Mesenchymal stem cell (in vitro differentiated cells and primary cell): ENCODE measurements at regions not wholly inside any gene's neighbourhood (a gene's known extent, or its start where the extent isn't known, plus 50 kb on each side); places are given as distances from the start of the nearest gene placed in this dataset.

Experiments
- DNase-seq: peaks from one replicate; pipeline ENCODE4 v3.0.0-alpha.2; 2013
- H2AFZ ChIP-seq: one replicate; pipeline ENCODE4 v1.6.1; 2013; ENCODE audit warnings: low read depth, mild to moderate bottlenecking, control low read depth, inconsistent platforms, low read length, moderate library complexity
- H2AK5ac ChIP-seq: 2 replicates; pipeline ENCODE4 v1.6.1; 2013; ENCODE audit warnings: low read length, moderate library complexity, mild to moderate bottlenecking, inconsistent platforms; ENCODE audit not compliant: severe bottlenecking
- H2BK120ac ChIP-seq: one replicate; pipeline ENCODE4 v1.6.1; 2013; ENCODE audit warnings: low read depth, mild to moderate bottlenecking, inconsistent platforms, low read length, moderate library complexity
- H2BK12ac ChIP-seq, 2 experiments: one replicate each; pipeline ENCODE4 v1.6.1; 2013; ENCODE audit warnings: inconsistent platforms in 2 of 2, low read length in 2 of 2, mild to moderate bottlenecking in 2 of 2, moderate library complexity in 2 of 2, control low read depth in 1 of 2
- H2BK15ac ChIP-seq: one replicate; pipeline ENCODE4 v1.6.1; 2013; ENCODE audit warnings: mild to moderate bottlenecking, low read depth, inconsistent platforms; ENCODE audit not compliant: poor library complexity, severe bottlenecking
- H2BK5ac ChIP-seq: 2 replicates; pipeline ENCODE4 v1.6.1; 2013; ENCODE audit warnings: low read depth, mild to moderate bottlenecking, low read length, control low read depth, inconsistent platforms; ENCODE audit not compliant: poor library complexity, severe bottlenecking
- H3K14ac ChIP-seq, 2 experiments: one replicate each; pipeline ENCODE4 v1.6.1; 2013; ENCODE audit warnings: inconsistent platforms in 2 of 2, low read length in 2 of 2, control low read depth in 1 of 2, mild to moderate bottlenecking in 1 of 2, moderate library complexity in 1 of 2
- H3K18ac ChIP-seq, 2 experiments: one replicate each; pipeline ENCODE4 v1.6.1; 2013; ENCODE audit warnings: inconsistent platforms in 2 of 2, low read length in 2 of 2, control low read depth in 1 of 2, low read depth in 1 of 2, mild to moderate bottlenecking in 1 of 2
- H3K23ac ChIP-seq, 2 experiments: one replicate each; pipeline ENCODE4 v1.6.1; 2013; ENCODE audit warnings: inconsistent platforms in 2 of 2, low read length in 2 of 2, mild to moderate bottlenecking in 2 of 2, moderate library complexity in 2 of 2, control low read depth in 1 of 2
- H3K27ac ChIP-seq: 2 replicates; pipeline ENCODE4 v1.5.1; 2013; ENCODE audit warnings: mild to moderate bottlenecking, moderate library complexity, low read length, control low read depth, inconsistent platforms; ENCODE audit not compliant: poor library complexity, severe bottlenecking
- H3K27me3 ChIP-seq, 2 experiments: 2 replicates each; pipeline versions ENCODE4 v1.6.1 to v1.7.0; 2013; ENCODE audit warnings: low read length in 2 of 2, mild to moderate bottlenecking in 2 of 2, moderate library complexity in 2 of 2, control low read depth in 1 of 2, inconsistent platforms in 1 of 2; ENCODE audit not compliant: control insufficient read depth in 1 of 2, insufficient read depth in 1 of 2
- H3K36me3 ChIP-seq, 2 experiments: 2 replicates each; pipeline versions ENCODE4 v1.6.1 to v1.7.0; 2013; ENCODE audit warnings: low read length in 2 of 2, control low read depth in 1 of 2, inconsistent platforms in 1 of 2, low read depth in 1 of 2, mild to moderate bottlenecking in 1 of 2; ENCODE audit not compliant: insufficient read depth in 2 of 2, control insufficient read depth in 1 of 2
- H3K4ac ChIP-seq, 2 experiments: one replicate each; pipeline ENCODE4 v1.6.1; 2013; ENCODE audit warnings: inconsistent platforms in 2 of 2, low read length in 2 of 2, mild to moderate bottlenecking in 2 of 2, moderate library complexity in 2 of 2, control low read depth in 1 of 2, low read depth in 1 of 2
- H3K4me1 ChIP-seq: 2 replicates; pipeline ENCODE4 v1.6.1; 2013; ENCODE audit warnings: low read depth, low read length, control low read depth; ENCODE audit not compliant: control insufficient read depth, insufficient read depth
- H3K4me2 ChIP-seq: 2 replicates; pipeline ENCODE4 v1.6.1; 2013; ENCODE audit warnings: low read length, mild to moderate bottlenecking, inconsistent platforms; ENCODE audit not compliant: poor library complexity, severe bottlenecking
- H3K4me3 ChIP-seq, 2 experiments: 2 replicates each; pipeline versions ENCODE4 v1.5.1 to v1.7.0; 2013; ENCODE audit warnings: low read length in 2 of 2, mild to moderate bottlenecking in 2 of 2, control low read depth in 1 of 2, low read depth in 1 of 2; ENCODE audit not compliant: insufficient read depth in 1 of 2
- H3K79me1 ChIP-seq: replicated peaks from 2 replicates; pipeline ENCODE4 v1.6.1; 2013; ENCODE audit warnings: mild to moderate bottlenecking, control low read depth, low read length, inconsistent platforms; ENCODE audit not compliant: poor library complexity, severe bottlenecking
- H3K9ac ChIP-seq: 2 replicates; pipeline ENCODE4 v1.7.0; 2013; ENCODE audit warnings: mild to moderate bottlenecking, low read length, moderate library complexity
- H3K9me3 ChIP-seq: 2 replicates; pipeline ENCODE4 v1.7.0; 2013; ENCODE audit warnings: mild to moderate bottlenecking, low read length; ENCODE audit not compliant: control insufficient read depth
- H4K8ac ChIP-seq: one replicate; pipeline ENCODE4 v1.6.1; 2013; ENCODE audit warnings: inconsistent platforms, mild to moderate bottlenecking, low read length, moderate library complexity
- H4K91ac ChIP-seq: one replicate; pipeline ENCODE4 v1.6.1; 2013; ENCODE audit warnings: mild to moderate bottlenecking, low read length, inconsistent platforms
- WGBS: methylation state at CpG from one replicate; pipeline ENCODE4 v1.1.7; 2013; ENCODE audit warnings: mixed read lengths; 5-methylcytosine and 5-hydroxymethylcytosine counted together

GRCh38 chr2:107760620-107761364 is 65.9 kb upstream of the RGPD4 start:
- 83% methylated on average over 3 of the region's 5 CpGs for WGBS
- DNase-seq = no peak
- Histone ChIP-seq H3K18ac (no peak overlapping the region), H2BK12ac (no peak overlapping the region), H3K27ac (no peak overlapping the region), H3K14ac (no peak overlapping the region), H3K9me3 (peaks cover 8% of the 10 kb centered on the region), H2AK5ac (no peak overlapping the region), H3K9ac (no peak overlapping the region), H3K79me1 (no peaks in the 10 kb centered on the region), H3K36me3 (no peaks in the 10 kb centered on the region), H3K27me3 (no peaks in the 10 kb centered on the region), H4K91ac (no peak overlapping the region), H3K4me2 (no peak overlapping the region), H4K8ac (no peak overlapping the region), H3K4me1 (no peaks in the 10 kb centered on the region), H3K4ac (no peak overlapping the region), H2BK15ac (no peak overlapping the region), H3K4me3 (no peak overlapping the region), H2AFZ (no peak overlapping the region), H2BK120ac (no peak overlapping the region), H3K23ac (no peak overlapping the region), H2BK5ac (no peak overlapping the region)

- no peaks in the 10 kb centered on the region for H3K4me1 ChIP-seq
- no peaks in the 10 kb centered on the region for H3K36me3 ChIP-seq
- no peak overlapping the region for H4K91ac ChIP-seq
- no peak overlapping the region for H3K4ac ChIP-seq
- H3K18ac ChIP-seq = no peak overlapping the region
- DNase-seq = no peak
- H3K23ac ChIP-seq = no peak overlapping the region
- no peak overlapping the region for H2BK5ac ChIP-seq
- H3K27ac ChIP-seq = no peak overlapping the region
- H3K4me3 ChIP-seq = no peak overlapping the region
- no peak overlapping the region for H3K14ac ChIP-seq
- no peak overlapping the region for H2BK120ac ChIP-seq
- H2AK5ac ChIP-seq = no peak overlapping the region
- H3K9me3 ChIP-seq = no peaks in the 10 kb centered on the region
- no peak overlapping the region for H4K8ac ChIP-seq
- no peaks in the 10 kb centered on the region for H3K79me1 ChIP-seq
- H2BK15ac ChIP-seq = no peak overlapping the region
- H3K4me2 ChIP-seq = no peak overlapping the region
- H3K9ac ChIP-seq = no peak overlapping the region
- H2AFZ ChIP-seq = no peak overlapping the region
- 30% methylated on average over 5 of the region's 5 CpGs for WGBS
- no peak overlapping the region for H2BK12ac ChIP-seq
- H3K27me3 ChIP-seq = no peaks in the 10 kb centered on the region
These were observed 54.3 kb upstream of the RGPD4 start for GRCh38 chr2:107772353-107772752.

GRCh38 chr2:107775211-107775610 is 51.5 kb upstream of the RGPD4 start:
- no peak overlapping the region for H2BK12ac ChIP-seq
- H3K4ac ChIP-seq = no peak overlapping the region
- no peaks in the 10 kb centered on the region for H3K9me3 ChIP-seq
- H3K27me3 ChIP-seq = no peaks in the 10 kb centered on the region
- no peaks in the 10 kb centered on the region for H3K4me1 ChIP-seq
- H2BK120ac ChIP-seq = no peak overlapping the region
- no peak overlapping the region for H2BK15ac ChIP-seq
- no peak overlapping the region for H2AK5ac ChIP-seq
- H2AFZ ChIP-seq = no peak overlapping the region
- no peak overlapping the region for H2BK5ac ChIP-seq
- no peak overlapping the region for H3K4me2 ChIP-seq
- H3K27ac ChIP-seq = no peak overlapping the region
- no peak overlapping the region for H4K8ac ChIP-seq
- no peaks in the 10 kb centered on the region for H3K79me1 ChIP-seq
- H3K23ac ChIP-seq = no peak overlapping the region
- no peak overlapping the region for H3K14ac ChIP-seq
- H3K9ac ChIP-seq = no peak overlapping the region
- no peak overlapping the region for H4K91ac ChIP-seq
- H3K4me3 ChIP-seq = no peak overlapping the region
- H3K36me3 ChIP-seq = no peaks in the 10 kb centered on the region
- WGBS = 91% methylated on average over 5 of the region's 5 CpGs
- no peak overlapping the region for H3K18ac ChIP-seq
- DNase-seq = no peak

GRCh38 chr2:107775791-107776190 is 50.9 kb upstream of the RGPD4 start:
- H2BK12ac ChIP-seq = no peak overlapping the region
- H2BK15ac ChIP-seq = no peak overlapping the region
- H2BK5ac ChIP-seq = no peak overlapping the region
- H4K91ac ChIP-seq = no peak overlapping the region
- no peak overlapping the region for H3K18ac ChIP-seq
- H3K4me2 ChIP-seq = no peak overlapping the region
- no peak overlapping the region for H3K27ac ChIP-seq
- no peak overlapping the region for H2BK120ac ChIP-seq
- H2AK5ac ChIP-seq = no peak overlapping the region
- H3K36me3 ChIP-seq = no peaks in the 10 kb centered on the region
- H3K4me3 ChIP-seq = no peak overlapping the region
- no peak overlapping the region for H3K9ac ChIP-seq
- H3K23ac ChIP-seq = no peak overlapping the region
- DNase-seq = no peak
- no peak overlapping the region for H4K8ac ChIP-seq
- H3K14ac ChIP-seq = no peak overlapping the region
- no peaks in the 10 kb centered on the region for H3K27me3 ChIP-seq
- H2AFZ ChIP-seq = no peak overlapping the region
- no peaks in the 10 kb centered on the region for H3K9me3 ChIP-seq
- H3K4me1 ChIP-seq = no peaks in the 10 kb centered on the region
- no peak overlapping the region for H3K4ac ChIP-seq
- H3K79me1 ChIP-seq = no peaks in the 10 kb centered on the region
- 83% methylated on average over 1 of the region's 1 CpG for WGBS
